HepG2 (cell line): ENCODE measurements at regions not wholly inside any gene's neighbourhood (a gene's known extent, or its start where the extent isn't known, plus 50 kb on each side); places are given as distances from the start of the nearest gene placed in this dataset.

Experiments
- ATAC-seq: fragments of 200-7000 bp; cut with Tn5 transposase; 3 replicates; pipeline ENCODE4 v1.9.1; 2020; ENCODE audit warnings: mild to moderate bottlenecking, moderate library complexity
- BruUV-seq: library from RNA; stranded (reverse); fragments of 400-500 nt; replicated peaks from 2 replicates; lab custom pipeline; 2021; lab: Mats Ljungman, UMichigan
- CTCF ChIA-PET: fragments of 300-600 bp; formaldehyde crosslinking; extraction: SDS; loops from one replicate; lab custom pipeline; 2021; ENCODE audit warnings: low total read pairs, inconsistent platforms, low intra/inter-chr PET ratio; lab: Yijun Ruan, JAX
- POLR2A ChIA-PET: fragments of 350-600 bp; sonication (Branson Sonifier 250); formaldehyde crosslinking; loops from one replicate; lab custom pipeline; 2020; ENCODE audit warnings: antibody characterized with exemption, inconsistent platforms; lab: Yijun Ruan, JAX
- DNase-seq: peaks from one replicate; pipeline ENCODE4 v3.0.0-alpha.2; 2015; ENCODE audit warnings: low spot score
- FAIRE-seq: peaks from 3 replicates; lab custom pipeline; 2011; peaks lifted over from hg19 to GRCh38; lab: Jason Lieb, UNC
- H2AFZ ChIP-seq: one replicate; pipeline ENCODE4 v1.6.1; 2011; ENCODE audit warnings: low read length, inconsistent platforms
- H3K27ac ChIP-seq: fragments of 300-600 bp; 3 replicates; pipeline ENCODE4 v1.8.0; 2011; ENCODE audit warnings: mixed run types, mild to moderate bottlenecking, mixed read lengths, low read length, inconsistent platforms; ENCODE audit not compliant: insufficient read depth; ENCODE audit errors: extremely low read length
- H3K27me3 ChIP-seq, 2 experiments: fragments of 200-600 bp in 1 of 2; 2 replicates in 1 of 2; 3 replicates in 1 of 2; pipeline versions ENCODE4 v1.6.0 to v1.8.0; 2011; ENCODE audit warnings: low read length in 2 of 2, mild to moderate bottlenecking in 2 of 2, moderate library complexity in 2 of 2, inconsistent platforms in 1 of 2; ENCODE audit not compliant: insufficient read depth in 2 of 2, control insufficient read depth in 1 of 2
- H3K36me3 ChIP-seq, 2 experiments: fragments of 200-600 bp in 1 of 2; replicated peaks in 1 of 2; 2 replicates in 1 of 2; 3 replicates in 1 of 2; pipeline versions ENCODE4 v1.5.1 to v1.8.0; 2011; ENCODE audit warnings: low read length in 2 of 2, inconsistent platforms in 1 of 2; ENCODE audit not compliant: insufficient read depth in 2 of 2, control insufficient read depth in 1 of 2
- H3K4me1 ChIP-seq: 2 replicates; pipeline ENCODE4 v1.5.1; 2012; ENCODE audit warnings: low read length, inconsistent platforms; ENCODE audit not compliant: insufficient read depth
- H3K4me2 ChIP-seq: 2 replicates; pipeline ENCODE4 v1.6.0; 2011; ENCODE audit warnings: low read depth, low read length, inconsistent platforms
- H3K4me3 ChIP-seq, 3 experiments: fragments of 200-600 bp in 1 of 3; sonication (generic), shearing (Covaris generic) in 1 of 3; replicated peaks in 1 of 3; 2 replicates each; pipeline ENCODE4 v1.5.1; 2011 to 2016; ENCODE audit warnings: low read length in 3 of 3, inconsistent platforms in 2 of 3, low read depth in 2 of 3, mild to moderate bottlenecking in 2 of 3, control low read depth in 1 of 3, mixed read lengths in 1 of 3; ENCODE audit not compliant: insufficient read depth in 1 of 3
- H3K79me2 ChIP-seq: one replicate; pipeline ENCODE4 v1.6.1; 2011; ENCODE audit warnings: low read length, inconsistent platforms; ENCODE audit not compliant: insufficient read depth
- H3K9ac ChIP-seq: 2 replicates; pipeline ENCODE4 v1.6.0; 2011; ENCODE audit warnings: mild to moderate bottlenecking, low read depth, low read length, inconsistent platforms; ENCODE audit not compliant: insufficient read depth
- H3K9me3 ChIP-seq: 2 replicates; pipeline ENCODE4 v1.5.1; 2012; ENCODE audit warnings: mild to moderate bottlenecking, low read length
- H4K20me1 ChIP-seq: 2 replicates; pipeline ENCODE4 v1.6.0; 2011; ENCODE audit warnings: inconsistent platforms, mild to moderate bottlenecking, low read length, moderate library complexity; ENCODE audit not compliant: insufficient read depth
- FOSL2 ChIP-seq: sonication (generic); formaldehyde crosslinking; IDR thresholded peaks from 2 replicates; pipeline ENCODE4 v1.4.0; 2020; ENCODE audit warnings: missing genetic modification reagents
- ZMYM3 ChIP-seq: sonication (generic); formaldehyde crosslinking; IDR thresholded peaks from 2 replicates; pipeline ENCODE4 v1.5.1; 2020; ENCODE audit warnings: mild to moderate bottlenecking, missing genetic modification reagents
- ZNF263 ChIP-seq: sonication (generic); formaldehyde crosslinking; IDR thresholded peaks from 2 replicates; pipeline ENCODE4 v1.4.0; 2020; ENCODE audit warnings: missing genetic modification reagents
- ZNF296 ChIP-seq: sonication (generic); formaldehyde crosslinking; conservative IDR thresholded peaks from 2 replicates; pipeline ENCODE4 v1.5.0; 2020; ENCODE audit warnings: mild to moderate bottlenecking, missing genetic modification reagents
- ZNF350 ChIP-seq: sonication (generic); formaldehyde crosslinking; IDR thresholded peaks from 2 replicates; pipeline ENCODE4 v1.4.0; 2020; ENCODE audit warnings: mild to moderate bottlenecking, low read depth, missing genetic modification reagents, borderline replicate concordance
- ZNF577 ChIP-seq: sonication (generic); formaldehyde crosslinking; IDR thresholded peaks from 2 replicates; pipeline ENCODE4 v1.4.0; 2020; ENCODE audit warnings: mild to moderate bottlenecking, low read depth, missing genetic modification reagents, borderline replicate concordance
- WGBS: methylation state at CpG from one replicate; pipeline ENCODE4 v1.1.6; 2017; ENCODE audit warnings: low lambda C conversion rate; 5-methylcytosine and 5-hydroxymethylcytosine counted together
- in situ Hi-C: cut with HindIII; loops from 2 replicates; pipeline ENCODE4 v1.10.0; 2017; ENCODE audit warnings: low pct_unique_long_range_greater_than_20kb; ENCODE audit not compliant: extremely low pct_ligation_motif_present
- intact Hi-C: fragments of 100-400 bp; cut with micrococcal nuclease; formaldehyde crosslinking; loops from one replicate; pipeline ENCODE4 v1.10.0; 2022; ENCODE audit not compliant: unreplicated experiment
- TF ChIP-seq, protein P1 (sequence below): sonication (generic); formaldehyde crosslinking; IDR thresholded peaks from 2 replicates; pipeline ENCODE4 v1.5.0; 2020; ENCODE audit warnings: missing genetic modification reagents, mild to moderate bottlenecking, borderline replicate concordance
- TF ChIP-seq, protein P2 (sequence below): IDR thresholded peaks from 2 replicates; pipeline ENCODE4 v1.6.1; 2012; ENCODE audit warnings: low read length, improper control_type of control experiment

- ChIA-PET POLR2A (no interaction called here), CTCF (no interaction called here)
- FAIRE-seq, result no peak
- H3K27me3 ChIP-seq, result no peaks in the 10 kb centered on the region
- H3K9me3 ChIP-seq, result no peaks in the 10 kb centered on the region
- H3K4me3 ChIP-seq, result no peak overlapping the region
- H3K36me3 ChIP-seq, result no peaks in the 10 kb centered on the region
- in situ Hi-C loops, result no loop called here
- no peak overlapping the region for H3K9ac ChIP-seq
- BruUV-seq, result no TSS peak
- DNase-seq, result no peak
- intact Hi-C loops, result no loop called here
- H3K4me2 ChIP-seq, result no peak overlapping the region
- TF ChIP-seq, protein P1, sequence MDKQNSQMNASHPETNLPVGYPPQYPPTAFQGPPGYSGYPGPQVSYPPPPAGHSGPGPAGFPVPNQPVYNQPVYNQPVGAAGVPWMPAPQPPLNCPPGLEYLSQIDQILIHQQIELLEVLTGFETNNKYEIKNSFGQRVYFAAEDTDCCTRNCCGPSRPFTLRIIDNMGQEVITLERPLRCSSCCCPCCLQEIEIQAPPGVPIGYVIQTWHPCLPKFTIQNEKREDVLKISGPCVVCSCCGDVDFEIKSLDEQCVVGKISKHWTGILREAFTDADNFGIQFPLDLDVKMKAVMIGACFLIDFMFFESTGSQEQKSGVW (CRISPR knock-in tag), result no peak
- no peak for TF ChIP-seq ZNF263 (CRISPR knock-in tag)
- no peak for TF ChIP-seq ZMYM3 (CRISPR knock-in tag)
- TF ChIP-seq, protein P2, sequence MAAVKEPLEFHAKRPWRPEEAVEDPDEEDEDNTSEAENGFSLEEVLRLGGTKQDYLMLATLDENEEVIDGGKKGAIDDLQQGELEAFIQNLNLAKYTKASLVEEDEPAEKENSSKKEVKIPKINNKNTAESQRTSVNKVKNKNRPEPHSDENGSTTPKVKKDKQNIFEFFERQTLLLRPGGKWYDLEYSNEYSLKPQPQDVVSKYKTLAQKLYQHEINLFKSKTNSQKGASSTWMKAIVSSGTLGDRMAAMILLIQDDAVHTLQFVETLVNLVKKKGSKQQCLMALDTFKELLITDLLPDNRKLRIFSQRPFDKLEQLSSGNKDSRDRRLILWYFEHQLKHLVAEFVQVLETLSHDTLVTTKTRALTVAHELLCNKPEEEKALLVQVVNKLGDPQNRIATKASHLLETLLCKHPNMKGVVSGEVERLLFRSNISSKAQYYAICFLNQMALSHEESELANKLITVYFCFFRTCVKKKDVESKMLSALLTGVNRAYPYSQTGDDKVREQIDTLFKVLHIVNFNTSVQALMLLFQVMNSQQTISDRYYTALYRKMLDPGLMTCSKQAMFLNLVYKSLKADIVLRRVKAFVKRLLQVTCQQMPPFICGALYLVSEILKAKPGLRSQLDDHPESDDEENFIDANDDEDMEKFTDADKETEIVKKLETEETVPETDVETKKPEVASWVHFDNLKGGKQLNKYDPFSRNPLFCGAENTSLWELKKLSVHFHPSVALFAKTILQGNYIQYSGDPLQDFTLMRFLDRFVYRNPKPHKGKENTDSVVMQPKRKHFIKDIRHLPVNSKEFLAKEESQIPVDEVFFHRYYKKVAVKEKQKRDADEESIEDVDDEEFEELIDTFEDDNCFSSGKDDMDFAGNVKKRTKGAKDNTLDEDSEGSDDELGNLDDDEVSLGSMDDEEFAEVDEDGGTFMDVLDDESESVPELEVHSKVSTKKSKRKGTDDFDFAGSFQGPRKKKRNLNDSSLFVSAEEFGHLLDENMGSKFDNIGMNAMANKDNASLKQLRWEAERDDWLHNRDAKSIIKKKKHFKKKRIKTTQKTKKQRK, result no peak
- no peak for TF ChIP-seq FOSL2 (CRISPR knock-in tag)
- no peak for TF ChIP-seq ZNF577 (CRISPR knock-in tag)
- no peak for TF ChIP-seq ZNF350 (CRISPR knock-in tag)
- TF ChIP-seq ZNF296 (CRISPR knock-in tag), result no peak
- no peak overlapping the region for H3K27ac ChIP-seq
- ATAC-seq, result no peak
- H2AFZ ChIP-seq, result no peak overlapping the region
- no peaks in the 10 kb centered on the region for H3K4me1 ChIP-seq
- H4K20me1 ChIP-seq, result no peaks in the 10 kb centered on the region
- H3K79me2 ChIP-seq, result no peaks in the 10 kb centered on the region
- 20% methylated on average over 3 of the region's 5 CpGs for whole genome bisulfite sequencing
Observed at GRCh38 chr2:16137080-16137755, 196.9 kb downstream of the MYCN start.
